RWPE2 (cell line): ENCODE measurements at regions not wholly inside any gene's neighbourhood (a gene's known extent, or its start where the extent isn't known, plus 50 kb on each side); places are given as distances from the start of the nearest gene placed in this dataset.

Source experiments
- ATAC-seq: fragments of 200-7000 bp; cut with Tn5 transposase; 3 replicates; pipeline ENCODE4 v1.9.1; 2021; ENCODE audit warnings: low read depth
- DNase-seq: peaks from one replicate; pipeline ENCODE4 v3.0.0-alpha.2; 2020; ENCODE audit warnings: low spot score
- H3K27ac ChIP-seq: fragments of 450-650 bp; 2 replicates; pipeline ENCODE4 v1.5.1; 2017; ENCODE audit warnings: mild to moderate bottlenecking; ENCODE audit not compliant: poor library complexity, severe bottlenecking
- H3K27me3 ChIP-seq: fragments of 250-450 bp; sonication (Bioruptor Pico); 2 replicates; pipeline ENCODE4 v1.5.1; 2021; ENCODE audit warnings: mild to moderate bottlenecking, moderate library complexity; ENCODE audit not compliant: insufficient read depth, poor library complexity, severe bottlenecking
- H3K36me3 ChIP-seq: fragments of 250-450 bp; sonication (Bioruptor Pico); 2 replicates; pipeline ENCODE4 v1.5.1; 2020; ENCODE audit warnings: low read depth, mild to moderate bottlenecking, moderate library complexity
- H3K4me1 ChIP-seq: fragments of 250-450 bp; sonication (Bioruptor Pico); 2 replicates; pipeline ENCODE4 v1.5.1; 2021; ENCODE audit warnings: mild to moderate bottlenecking, moderate library complexity; ENCODE audit not compliant: insufficient read depth, poor library complexity, severe bottlenecking
- H3K4me3 ChIP-seq: fragments of 250-450 bp; sonication (Bioruptor Pico); 2 replicates; pipeline ENCODE4 v1.5.1; 2021; ENCODE audit warnings: mild to moderate bottlenecking, moderate library complexity; ENCODE audit not compliant: severe bottlenecking
- H3K9me3 ChIP-seq: fragments of 250-450 bp; sonication (Bioruptor Pico); 2 replicates; pipeline ENCODE4 v1.5.1; 2021; ENCODE audit warnings: mild to moderate bottlenecking, moderate library complexity; ENCODE audit not compliant: severe bottlenecking
- TF ChIP-seq, protein P1 (sequence below): fragments of 450-650 bp; IDR thresholded peaks from one replicate; pipeline ENCODE4 v1.5.1; 2017; ENCODE audit warnings: mild to moderate bottlenecking, moderate library complexity; ENCODE audit not compliant: poor library complexity, severe bottlenecking

DNA sequence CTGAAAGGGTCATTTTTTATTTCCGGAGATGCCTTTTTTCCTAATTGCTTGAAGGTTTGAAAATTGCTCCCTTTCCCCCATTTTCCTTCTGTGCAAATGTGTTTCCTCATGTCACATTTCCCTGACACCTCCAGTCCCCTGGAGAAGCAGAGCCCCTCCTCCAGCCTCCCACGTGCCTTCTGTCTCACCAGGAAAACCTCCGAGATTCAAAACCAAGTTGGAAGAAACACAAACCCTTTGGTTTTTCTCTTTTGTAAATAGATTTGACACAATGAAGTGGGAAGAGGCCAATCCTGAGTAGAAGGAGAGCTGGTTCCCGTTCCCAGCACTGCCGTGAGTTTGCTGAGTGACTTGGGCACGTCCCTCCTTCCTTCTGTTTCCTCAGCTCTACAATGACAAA is 125.4 kb upstream of the MYCN start:
- no peaks in the 10 kb centered on the region for H3K4me1 ChIP-seq
- H3K27ac ChIP-seq, result no peak overlapping the region
- DNase-seq (no peak), ATAC-seq (no peak)
- H3K4me3 ChIP-seq, result no peak overlapping the region
- no peaks in the 10 kb centered on the region for H3K27me3 ChIP-seq
- H3K9me3 ChIP-seq, result no peaks in the 10 kb centered on the region
- no peaks in the 10 kb centered on the region for H3K36me3 ChIP-seq
- TF ChIP-seq, protein P1, sequence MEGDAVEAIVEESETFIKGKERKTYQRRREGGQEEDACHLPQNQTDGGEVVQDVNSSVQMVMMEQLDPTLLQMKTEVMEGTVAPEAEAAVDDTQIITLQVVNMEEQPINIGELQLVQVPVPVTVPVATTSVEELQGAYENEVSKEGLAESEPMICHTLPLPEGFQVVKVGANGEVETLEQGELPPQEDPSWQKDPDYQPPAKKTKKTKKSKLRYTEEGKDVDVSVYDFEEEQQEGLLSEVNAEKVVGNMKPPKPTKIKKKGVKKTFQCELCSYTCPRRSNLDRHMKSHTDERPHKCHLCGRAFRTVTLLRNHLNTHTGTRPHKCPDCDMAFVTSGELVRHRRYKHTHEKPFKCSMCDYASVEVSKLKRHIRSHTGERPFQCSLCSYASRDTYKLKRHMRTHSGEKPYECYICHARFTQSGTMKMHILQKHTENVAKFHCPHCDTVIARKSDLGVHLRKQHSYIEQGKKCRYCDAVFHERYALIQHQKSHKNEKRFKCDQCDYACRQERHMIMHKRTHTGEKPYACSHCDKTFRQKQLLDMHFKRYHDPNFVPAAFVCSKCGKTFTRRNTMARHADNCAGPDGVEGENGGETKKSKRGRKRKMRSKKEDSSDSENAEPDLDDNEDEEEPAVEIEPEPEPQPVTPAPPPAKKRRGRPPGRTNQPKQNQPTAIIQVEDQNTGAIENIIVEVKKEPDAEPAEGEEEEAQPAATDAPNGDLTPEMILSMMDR, result no peak

DNA sequence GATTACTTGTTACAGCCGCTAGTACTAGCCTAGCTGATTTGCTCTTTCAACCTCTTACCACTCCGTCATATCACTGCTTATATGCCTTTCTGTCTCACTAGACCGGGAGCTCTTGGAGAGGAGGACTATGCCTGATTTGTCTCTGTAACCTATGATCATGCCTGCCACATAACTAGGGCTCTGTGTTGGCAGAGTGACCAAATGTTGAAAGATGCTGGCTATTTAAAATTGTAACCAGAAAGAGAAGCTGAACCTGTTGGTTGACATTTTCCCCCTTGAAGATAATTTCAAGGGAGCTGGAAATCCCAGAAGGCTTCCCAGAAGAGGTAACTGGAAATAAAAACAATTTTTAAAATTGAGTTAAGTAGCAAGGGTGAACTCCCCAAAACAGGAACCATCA is 124.1 kb upstream of the MYCN start:
- no peaks in the 10 kb centered on the region for H3K27me3 ChIP-seq
- TF ChIP-seq, protein P1, result no peak
- H3K9me3 ChIP-seq, result no peaks in the 10 kb centered on the region
- DNase-seq (no peak), ATAC-seq (no peak)
- no peaks in the 10 kb centered on the region for H3K4me1 ChIP-seq
- no peak overlapping the region for H3K27ac ChIP-seq
- no peak overlapping the region for H3K4me3 ChIP-seq
- no peaks in the 10 kb centered on the region for H3K36me3 ChIP-seq

DNA sequence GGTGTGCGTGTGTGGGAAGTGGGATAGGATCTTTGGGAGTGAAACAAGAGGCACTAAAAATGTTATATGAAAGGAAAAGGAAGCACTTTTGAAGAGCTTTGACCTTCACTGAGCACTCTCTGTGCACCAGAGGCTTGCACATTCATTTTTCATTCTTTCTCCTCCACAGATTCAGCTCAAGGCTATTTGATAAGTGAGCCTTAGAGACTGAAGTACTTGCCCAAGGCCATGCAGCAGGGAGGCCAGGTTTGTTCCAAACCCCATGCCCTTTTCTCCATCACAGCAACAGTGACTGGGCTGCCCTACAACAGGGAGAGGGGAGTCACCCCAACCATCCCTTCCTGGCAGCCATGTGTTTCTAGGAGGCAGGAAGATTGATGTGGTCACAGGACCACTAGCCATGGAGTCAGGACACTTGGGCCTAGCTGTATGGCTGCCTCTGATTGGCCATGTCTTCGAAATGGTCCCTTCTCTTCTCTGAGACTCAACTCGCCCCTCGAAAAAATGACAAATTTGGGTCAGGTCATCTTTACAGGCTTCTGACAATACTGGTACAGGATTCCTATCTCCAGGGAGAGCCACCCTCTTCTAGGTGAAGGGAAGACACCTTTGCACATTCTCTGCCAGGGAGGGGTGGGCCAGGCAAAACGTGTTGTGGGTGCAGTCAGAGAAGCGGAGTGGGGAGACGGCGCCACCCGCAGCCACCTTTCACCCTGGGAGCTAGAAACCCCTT is 123.5 kb upstream of the MYCN start:
- Histone ChIP-seq H3K36me3 (no peaks in the 10 kb centered on the region), H3K9me3 (no peaks in the 10 kb centered on the region), H3K4me1 (no peaks in the 10 kb centered on the region), H3K4me3 (no peak overlapping the region), H3K27me3 (no peaks in the 10 kb centered on the region), H3K27ac (no peak overlapping the region)
- DNase-seq, result no peak
- TF ChIP-seq, protein P1, result no peak
- no peak for ATAC-seq

DNA sequence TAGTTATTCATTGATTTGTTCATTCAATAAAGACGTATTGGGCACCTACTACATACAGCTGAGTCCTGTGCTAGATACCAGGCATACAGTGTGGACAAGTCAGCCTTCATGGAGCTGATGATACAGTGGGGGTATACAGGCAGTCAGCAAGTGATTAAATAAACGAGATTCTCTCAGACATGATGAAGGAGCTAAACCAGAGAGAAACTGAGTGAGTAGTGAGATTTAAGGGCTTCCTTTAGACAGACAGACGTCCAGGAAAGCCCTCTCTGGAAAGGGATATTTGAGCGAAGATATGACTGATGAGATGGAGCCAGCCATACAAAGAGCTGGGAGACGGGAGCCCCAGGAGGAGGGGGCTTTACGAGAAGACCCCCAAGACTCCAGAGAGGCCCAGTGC is 122.6 kb upstream of the MYCN start:
- ATAC-seq, result no peak
- no peaks in the 10 kb centered on the region for H3K27me3 ChIP-seq

DNA sequence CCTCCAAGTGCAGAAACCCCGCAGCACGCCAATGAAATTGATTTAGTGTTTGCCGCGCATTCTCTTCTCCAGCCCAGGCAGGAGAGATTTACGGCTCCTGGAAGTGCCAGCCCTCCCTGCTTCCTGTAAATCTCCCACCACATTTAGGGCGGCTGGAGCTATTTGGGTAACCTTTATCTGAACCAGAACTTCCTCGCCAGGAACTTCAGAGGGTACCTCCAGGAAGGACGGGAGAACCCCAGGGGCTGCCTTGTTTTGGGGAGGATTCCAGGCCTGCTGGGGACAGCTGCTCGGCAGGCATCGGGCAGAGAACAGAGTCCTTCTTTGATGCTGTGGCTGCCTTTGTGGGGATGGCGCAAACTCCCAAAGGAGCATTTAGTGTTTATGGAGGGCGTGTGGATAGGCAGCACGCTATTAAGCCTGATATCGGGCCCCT is 122.0 kb upstream of the MYCN start:
- TF ChIP-seq, protein P1, result no peak
- no peak for ATAC-seq
- Histone ChIP-seq H3K27ac (no peak overlapping the region), H3K27me3 (no peaks in the 10 kb centered on the region), H3K9me3 (no peaks in the 10 kb centered on the region), H3K36me3 (no peaks in the 10 kb centered on the region), H3K4me1 (no peaks in the 10 kb centered on the region), H3K4me3 (no peak overlapping the region)
- DNase-seq, result no peak

More for the DNA sequence above, 122.6 kb upstream of the MYCN start:
- no peaks in the 10 kb centered on the region for H3K9me3 ChIP-seq
- no peaks in the 10 kb centered on the region for H3K4me1 ChIP-seq
- no peak overlapping the region for H3K27ac ChIP-seq
- TF ChIP-seq, protein P1, result no peak
- no peak overlapping the region for H3K4me3 ChIP-seq
- H3K36me3 ChIP-seq, result no peaks in the 10 kb centered on the region
- no peak for DNase-seq
